Iris pigment epithelial cell (primary cell): ENCODE measurements at regions not wholly inside any gene's neighbourhood (a gene's known extent, or its start where the extent isn't known, plus 50 kb on each side); places are given as distances from the start of the nearest gene placed in this dataset.

Experiments
- DNase-seq: peaks from one replicate; pipeline ENCODE4 v3.0.0-alpha.2; 2011; ENCODE audit warnings: low read depth

DNA sequence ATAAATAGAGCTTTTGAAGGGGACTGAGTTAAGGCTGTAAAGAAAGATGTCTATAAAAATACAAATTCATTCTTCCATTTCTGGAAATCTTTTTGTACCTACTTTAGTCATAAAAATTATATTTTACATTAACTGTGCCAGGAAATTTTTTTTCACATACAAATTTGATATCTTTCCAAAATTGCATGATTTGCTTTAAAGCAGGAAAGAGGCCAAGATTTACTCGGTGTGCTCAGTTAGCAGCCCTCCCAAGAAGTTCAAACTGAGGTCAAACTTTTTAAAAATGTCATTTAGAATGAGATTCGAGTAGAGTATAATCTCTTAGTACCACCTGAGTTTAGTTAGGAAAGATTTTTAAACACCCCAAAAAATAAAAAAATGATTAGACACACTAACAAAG, 173.2 kb upstream of the GRIP1 start:
- DNase-seq = no peak

DNA sequence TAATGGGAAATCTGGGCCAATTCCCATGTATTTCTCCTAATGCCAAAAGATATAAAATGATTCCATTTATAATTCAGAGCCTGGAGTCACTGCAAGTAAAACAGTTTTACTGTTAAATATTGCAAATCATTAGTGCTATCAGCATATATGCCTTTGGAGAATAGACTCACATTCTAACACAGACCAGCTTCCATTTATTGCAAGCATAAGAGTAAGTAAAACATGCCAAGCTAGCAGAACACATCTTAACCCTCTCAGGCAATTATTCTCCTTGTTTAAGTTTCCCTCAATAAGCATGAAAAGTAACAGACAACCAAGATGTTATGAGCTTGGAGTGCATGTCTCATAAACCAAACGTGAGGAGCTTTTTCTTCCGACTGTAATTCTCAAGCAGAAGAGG, 173.9 kb upstream of the GRIP1 start:
- DNase-seq = no peak

DNA sequence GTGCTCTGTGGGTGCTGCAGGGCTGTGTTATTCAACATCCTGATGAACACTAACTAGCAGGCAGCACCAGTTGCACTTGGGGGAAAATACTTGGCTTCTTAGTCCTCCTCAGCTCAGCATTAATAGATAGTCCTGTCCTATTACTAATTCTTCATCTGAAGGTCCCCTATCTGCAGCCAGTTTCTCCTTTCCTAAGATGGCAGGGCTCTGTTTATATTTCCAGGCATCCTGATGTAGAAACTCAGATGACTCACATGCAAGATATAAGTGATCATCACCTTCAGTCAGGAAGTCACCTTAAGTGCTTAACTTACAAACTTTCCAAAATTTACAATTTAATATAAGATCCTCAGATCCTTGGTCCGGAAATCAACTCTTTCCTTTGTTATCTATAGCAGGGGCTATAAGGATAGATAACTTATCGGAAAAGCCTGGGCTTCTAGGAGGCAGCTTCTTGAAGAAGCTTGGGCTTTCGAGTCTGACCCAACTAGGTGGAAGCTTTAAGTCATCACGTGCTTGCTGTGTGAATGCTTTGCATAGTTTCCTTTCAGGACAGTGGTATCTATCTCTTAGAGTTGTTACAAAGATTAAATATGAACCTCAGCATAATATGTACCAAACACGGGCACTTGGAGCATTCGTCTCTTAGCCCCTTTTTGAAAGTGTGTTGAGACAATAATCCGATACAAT, 181.0 kb upstream of the GRIP1 start:
- peak; percentile 4 for DNase-seq

DNA sequence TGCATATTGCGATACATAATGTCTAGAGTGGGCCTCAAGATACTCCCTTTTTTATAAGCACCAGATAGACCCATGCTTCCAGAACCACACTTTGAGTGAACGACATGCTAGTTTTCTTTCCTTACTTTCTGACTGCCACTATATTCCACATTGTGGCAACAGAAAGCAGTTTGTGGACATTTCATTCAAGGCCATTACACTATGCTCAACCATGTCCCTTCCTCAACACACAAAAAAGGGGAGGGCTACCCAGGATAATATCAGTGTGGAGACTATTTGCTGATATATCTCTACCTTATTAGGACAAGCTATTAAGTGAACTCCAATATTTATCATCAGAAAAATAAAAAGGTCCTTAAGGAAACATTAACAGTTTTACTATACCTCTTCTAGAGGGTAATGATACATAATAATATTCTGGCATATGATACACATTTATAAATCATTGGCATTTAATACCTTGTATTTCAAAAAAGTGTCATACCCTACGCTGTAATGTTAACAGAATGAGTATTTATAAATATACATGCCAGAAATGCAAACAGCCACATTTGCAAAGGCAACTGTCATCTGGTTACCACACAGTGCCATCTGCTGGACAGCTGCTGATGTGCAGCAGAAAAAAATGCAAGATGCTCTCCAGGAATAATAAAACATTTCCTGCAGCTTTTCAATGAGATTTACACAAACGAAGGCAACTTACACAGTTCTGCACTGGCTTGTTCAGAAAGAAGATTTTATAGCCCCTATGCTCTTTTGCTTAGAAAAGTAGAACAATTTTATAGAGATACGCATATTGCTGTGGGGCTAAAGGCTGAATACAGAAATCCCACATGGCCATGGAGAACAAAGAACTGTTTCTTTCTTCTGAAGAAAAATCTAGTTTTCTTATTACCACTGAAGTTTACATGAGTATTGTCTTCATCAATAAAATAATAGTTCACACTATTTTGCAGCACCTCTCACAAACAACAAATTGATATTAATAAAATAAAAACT, 182.2 kb upstream of the GRIP1 start:
- DNase-seq = peak; percentile 53

DNA sequence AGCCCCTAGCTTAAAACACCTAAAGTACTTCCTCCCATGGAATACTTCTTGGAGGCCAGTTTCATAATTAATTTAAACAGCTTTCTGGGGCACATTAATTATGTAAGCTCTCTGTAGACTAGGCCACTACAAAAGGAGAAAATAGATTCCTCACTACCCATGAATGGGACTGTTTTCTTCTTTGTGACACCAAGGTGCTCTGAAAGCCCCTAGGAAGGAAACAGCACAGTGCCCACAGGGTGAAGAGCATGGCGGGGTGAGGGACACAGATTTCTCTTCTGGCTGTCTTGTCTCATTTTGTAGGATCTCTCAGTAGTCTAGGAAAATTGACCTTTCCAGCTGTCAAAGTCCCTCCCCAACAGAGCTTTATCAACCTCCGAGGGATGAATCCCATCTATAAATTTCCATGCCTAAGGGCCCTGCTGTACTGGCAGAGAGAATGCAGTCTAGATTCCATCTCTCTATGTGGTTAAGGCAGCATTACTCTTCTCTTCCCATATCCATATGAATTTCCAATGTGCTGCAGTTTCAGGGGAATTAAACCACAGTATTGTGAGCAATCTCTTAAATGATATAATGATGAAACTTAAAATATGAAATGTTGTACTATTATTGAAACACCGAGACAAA, 183.6 kb upstream of the GRIP1 start:
- DNase-seq = no peak

DNA sequence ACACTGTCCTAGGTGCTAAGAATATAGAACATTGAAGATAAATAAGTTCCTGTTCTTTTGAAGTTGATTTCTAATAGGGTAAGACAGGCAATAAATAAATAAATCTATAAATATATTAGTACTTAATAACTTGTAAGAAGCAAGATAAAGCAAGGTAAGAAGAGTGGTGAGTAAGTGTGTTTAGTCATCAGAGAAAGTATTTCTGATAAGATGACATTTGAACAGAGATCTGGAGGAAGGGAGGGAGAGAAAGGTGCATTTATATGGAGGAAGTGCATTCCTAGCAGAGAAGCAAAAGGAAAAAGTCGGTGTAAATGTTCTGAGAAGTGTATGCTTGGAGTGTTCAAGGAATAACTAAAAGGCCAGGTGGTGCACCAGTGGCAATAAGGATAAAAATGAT, 184.4 kb upstream of the GRIP1 start:
- no peak for DNase-seq

DNA sequence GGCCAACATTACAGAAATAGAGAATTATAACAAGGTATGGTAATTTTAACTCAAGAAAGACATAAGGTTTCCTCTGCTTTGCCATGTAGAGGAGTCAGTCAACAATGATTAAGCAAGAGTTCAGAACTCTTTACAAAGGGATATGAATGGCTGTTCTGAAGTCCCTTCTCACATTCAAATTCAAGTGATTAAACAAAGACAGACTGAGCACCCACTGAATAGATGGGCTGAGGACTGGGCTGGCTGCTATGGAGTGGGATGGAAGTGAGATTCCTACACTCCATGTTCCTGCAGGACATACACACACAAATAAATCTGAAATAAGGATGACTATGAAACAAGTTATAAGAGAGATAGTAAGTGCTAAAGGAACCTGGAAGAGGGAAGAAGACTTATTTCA, 199.0 kb upstream of the GRIP1 start:
- DNase-seq = no peak

DNA sequence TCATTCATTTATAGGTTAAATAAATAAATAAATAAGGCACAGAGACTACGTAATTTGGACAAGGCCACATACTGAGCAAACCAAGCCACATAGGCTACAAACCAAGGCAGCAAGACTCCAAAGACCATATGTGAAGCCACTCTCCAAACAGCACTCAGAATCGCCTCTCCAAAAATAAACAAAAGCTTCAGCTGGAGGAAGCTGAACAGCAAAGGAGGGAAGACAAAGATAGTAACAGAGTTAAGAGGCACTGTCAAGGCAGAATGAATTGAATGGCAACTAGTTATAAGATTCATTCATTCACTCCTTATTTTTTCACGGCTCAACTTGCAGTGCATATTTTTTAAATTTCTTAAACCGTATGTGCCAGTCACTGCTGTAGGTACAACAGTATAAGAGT, 200.5 kb upstream of the GRIP1 start:
- no peak for DNase-seq

DNA sequence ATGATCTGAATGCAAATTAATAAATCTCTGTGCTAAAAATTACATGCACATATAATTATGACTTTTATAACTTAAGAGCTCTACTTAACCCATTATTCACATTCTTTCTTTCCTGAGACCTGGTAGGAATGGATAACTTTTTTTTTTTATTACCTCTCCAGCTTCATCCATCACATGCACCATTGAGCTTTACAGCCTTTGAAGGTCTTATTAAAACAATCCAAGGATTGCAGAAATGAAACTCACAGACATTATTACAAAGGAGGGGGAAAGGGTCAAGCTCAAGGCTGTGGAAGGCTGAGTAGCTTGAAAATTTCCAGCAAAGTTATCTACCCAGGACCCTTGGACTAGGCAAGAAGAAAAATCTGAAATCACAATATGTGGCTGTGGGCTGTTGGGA, 202.5 kb upstream of the GRIP1 start:
- no peak for DNase-seq

DNA sequence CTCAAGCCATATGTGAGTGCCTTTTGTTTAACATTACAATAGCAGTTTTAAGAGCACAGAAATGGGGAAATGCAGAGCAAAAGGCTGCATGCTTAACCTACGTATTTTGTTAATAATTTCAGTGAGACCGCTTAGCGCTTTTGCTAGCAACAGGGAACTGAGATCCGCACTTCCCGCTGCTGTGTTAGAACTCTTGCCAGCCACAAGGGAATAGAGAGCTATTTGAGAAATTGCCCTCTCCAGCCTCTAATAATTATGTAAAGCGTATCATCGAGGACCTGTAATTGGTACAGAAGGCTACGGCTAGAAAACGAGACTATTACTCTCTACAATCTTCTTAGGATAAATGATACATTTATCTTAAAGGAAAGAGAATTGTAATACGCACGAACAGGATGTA, 205.2 kb upstream of the GRIP1 start:
- DNase-seq = no peak

DNA sequence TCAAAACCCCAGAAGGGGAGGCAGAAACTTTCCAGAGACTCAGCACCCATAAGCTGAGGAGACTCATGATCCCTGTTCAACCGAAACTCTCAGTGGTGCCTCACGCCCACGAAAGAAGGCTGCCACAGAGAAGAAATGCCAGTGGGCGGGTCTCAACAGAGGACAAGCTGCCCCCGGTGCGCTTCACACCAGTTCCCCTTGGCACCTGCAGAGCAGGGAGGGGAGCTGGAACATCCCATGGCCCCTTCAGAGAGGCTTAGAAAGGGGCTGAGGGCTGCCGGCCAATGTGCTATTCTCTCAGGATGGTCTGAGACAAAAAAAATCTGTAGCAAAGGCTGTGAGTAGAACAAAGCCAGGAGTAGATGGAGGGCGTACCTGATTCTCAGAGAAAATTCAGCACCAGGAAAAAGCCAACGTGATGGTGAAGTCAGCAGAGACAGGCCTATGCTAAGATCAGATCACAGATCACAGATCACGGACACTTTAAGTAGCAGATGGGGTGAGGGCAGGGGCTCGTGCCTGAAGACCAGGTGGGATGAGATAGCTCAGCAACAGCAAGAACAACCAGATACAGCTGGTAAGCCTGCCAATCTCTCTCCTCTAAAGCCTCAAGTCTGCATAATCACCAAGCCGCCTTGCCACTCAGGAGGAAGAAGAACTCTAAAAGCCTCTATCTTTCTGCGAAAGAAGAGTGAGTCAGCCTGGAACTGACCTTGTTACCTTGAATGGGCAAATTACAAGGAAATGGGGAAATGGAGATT, 206.4 kb upstream of the GRIP1 start:
- no peak for DNase-seq

DNA sequence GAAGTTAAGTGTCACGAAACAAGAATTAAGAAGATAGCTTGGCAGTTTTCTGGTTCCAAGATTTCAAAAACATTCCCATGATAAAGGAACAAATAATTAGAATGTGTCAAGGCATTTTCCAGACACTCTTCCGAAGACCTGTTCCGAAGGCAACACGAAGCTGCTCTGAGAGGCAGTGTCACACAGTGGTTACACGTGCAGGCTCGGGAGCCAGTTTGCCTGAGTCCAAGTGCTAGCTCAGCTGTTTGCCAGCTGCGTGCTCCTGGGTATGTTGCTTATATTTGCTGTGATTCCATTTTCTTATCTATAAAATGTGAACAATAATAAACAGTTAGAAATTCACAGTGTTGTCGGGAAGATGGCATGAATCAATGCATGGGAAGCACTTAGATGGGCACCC, 217.9 kb upstream of the GRIP1 start:
- DNase-seq = no peak

DNA sequence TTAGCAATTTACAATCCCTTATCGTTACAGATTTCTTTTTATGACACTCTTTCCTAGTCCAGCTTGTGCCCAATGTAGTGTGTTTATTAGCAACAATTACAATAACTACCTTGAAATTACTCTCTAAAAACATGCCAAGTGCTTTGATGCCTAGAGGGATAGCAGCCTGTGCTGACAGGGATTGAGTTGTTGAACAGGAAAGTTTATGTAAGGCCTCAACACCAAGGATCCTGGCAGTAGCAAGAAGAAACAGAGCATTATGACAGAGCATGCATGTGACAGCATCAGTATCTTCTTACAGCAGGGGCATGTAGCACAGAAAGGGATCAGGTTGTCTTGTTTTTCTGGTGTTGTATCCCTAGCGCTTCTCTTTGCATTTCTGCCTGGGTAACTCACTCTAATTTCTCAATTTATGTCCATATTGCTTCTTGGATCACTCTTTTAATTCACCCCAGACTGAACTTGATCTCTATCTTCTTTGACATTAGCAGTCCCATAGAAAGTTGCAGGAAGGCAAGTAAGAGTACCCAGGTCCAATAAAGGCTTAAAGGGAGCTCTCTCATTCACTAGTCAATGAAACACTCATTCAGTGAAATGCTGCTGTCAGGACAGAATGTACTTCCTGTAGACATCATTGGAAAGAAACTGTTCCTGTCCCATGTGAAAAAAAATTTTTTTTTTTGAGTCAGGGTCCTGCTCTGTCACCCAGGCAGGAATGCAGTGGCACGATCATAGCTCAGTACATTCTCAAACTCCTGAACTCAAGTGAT, 220.0 kb upstream of the GRIP1 start:
- no peak for DNase-seq

DNA sequence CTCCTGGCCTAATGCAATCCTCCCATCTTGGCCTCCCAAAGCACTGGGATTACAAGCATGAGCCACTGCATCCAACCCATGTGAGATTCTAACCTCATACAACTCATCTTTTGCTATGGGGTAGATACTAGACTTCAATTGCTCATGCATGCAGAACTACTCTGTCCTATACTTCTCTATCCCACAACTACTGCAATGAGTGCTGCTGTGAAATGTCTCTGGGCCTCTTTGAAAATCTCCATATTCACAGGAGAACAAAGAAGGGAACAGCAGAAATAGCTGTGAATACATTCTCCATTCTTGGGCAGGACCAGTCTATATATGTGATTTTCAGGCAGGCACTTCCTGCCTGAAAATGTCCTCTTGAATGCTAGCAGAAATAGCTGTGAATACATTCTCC, 220.7 kb upstream of the GRIP1 start:
- DNase-seq = no peak

DNA sequence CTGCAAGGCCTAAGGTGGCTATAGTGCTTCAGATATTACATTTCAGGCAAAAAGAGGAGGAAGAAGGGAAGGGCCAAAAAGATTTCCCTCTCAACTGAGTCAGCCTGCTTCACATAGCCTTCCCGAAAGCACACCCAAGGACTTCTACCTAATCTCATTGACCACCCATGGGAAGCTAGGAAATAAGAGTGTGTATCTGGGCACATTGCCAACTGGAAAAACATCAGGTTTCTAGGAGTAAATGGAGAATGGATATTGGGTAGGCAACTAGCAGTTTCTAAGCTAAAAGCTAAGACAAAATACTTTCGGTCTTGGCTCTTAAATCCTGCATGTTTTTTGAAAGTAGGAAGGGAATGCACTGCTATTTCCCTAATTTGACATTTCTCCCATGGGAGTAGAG, 221.7 kb upstream of the GRIP1 start:
- peak; percentile 1 for DNase-seq

DNA sequence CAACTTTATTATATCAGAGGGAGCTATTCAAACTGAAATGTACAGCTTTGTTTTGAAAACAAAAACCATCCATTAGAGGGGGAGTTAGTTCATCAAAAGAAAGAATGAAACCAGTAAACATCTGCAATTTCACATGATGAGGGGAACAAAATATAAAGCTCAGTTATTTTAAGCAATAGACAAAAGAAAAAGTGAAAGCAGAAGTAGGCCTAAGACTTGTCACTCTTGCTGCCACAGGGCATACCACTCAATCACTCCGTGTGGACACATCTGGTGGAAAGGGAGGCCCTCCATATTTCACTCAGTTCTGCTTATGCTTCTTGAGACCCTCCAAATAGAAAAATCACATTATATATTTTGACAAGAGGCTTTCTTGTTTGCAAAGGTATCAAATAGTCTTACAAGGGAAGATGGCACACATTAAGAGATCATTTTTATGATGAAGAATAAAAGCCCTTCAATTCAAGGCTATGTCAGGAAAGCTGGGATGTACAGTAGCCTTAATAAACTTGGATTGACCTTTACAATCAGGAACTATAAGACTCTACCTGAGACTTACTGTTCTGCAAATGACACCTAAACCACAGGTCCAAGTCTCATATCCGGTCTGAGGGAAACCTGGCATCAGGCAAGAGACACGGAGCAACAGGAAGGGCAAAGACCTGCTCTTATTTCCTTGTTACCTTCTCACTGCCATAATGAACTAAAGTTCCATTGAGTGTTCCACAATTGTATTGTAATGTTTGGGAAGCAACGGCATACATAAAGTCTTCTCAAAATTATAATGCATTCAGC, 222.5 kb upstream of the GRIP1 start:
- DNase-seq = no peak

DNA sequence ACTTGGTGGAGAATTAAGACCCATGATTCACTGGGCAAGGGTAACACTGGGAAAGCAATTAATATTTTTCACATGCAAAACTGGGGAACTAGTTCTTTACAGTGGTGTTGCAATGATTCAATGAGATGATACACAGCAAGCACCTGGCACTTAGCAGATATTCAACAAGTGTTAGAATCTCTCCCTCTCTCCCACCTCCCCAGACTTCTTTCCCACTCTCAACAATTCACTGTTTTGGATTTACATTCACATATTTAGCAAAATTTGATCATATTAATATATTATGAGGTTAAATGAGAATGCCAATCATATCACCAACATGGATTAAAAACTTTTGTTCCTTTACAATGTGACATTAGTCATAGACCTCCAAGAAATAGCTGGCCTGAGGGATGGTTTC, 223.1 kb upstream of the GRIP1 start:
- no peak for DNase-seq

DNA sequence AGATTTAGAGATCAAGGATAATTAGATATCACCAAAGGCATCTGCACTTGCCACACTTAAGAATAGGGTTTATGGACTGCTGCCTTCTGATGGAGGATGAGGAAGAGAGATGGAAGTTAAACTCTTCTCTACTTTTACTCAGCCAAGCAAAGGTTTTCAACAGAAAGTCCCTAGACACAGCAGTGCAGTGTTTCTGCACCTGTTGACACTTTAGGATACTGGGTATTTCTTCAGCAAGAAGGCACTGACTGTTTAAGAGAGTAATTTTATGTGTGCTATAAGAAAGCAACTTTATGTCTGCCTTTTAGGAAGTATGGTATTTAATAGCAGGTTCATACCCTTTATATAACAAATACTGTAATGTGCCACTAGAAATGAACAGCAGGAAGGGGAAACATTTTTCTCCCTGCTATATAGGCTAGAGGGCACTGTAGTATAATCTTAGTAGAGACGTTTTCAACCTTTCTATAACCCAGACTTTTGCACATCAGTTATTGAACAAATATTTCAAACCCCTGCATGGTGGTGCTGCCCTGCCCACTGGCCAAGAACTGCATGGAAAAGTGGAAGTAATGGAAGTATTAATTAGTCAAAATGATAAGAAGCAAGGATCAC, 225.0 kb upstream of the GRIP1 start:
- DNase-seq = no peak

DNA sequence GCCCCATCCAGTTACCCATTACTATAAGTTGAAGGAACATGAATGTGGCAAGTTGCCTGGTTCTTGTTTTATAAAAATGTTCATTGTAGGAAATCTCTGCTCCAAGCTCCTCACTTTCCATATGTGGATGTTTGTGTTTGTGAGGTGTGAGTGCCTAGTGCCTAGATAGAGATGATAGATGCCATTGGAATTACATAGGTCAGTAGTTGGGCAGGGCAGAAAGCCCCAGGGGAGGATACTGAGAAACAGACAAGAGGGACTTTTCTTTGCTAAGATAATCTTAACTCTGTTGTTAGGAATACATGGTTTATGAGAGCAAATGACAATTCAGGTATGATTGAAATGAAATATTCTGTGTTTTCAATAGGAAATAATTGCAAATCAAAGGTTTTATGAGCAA, 226.3 kb upstream of the GRIP1 start:
- DNase-seq = no peak

DNA sequence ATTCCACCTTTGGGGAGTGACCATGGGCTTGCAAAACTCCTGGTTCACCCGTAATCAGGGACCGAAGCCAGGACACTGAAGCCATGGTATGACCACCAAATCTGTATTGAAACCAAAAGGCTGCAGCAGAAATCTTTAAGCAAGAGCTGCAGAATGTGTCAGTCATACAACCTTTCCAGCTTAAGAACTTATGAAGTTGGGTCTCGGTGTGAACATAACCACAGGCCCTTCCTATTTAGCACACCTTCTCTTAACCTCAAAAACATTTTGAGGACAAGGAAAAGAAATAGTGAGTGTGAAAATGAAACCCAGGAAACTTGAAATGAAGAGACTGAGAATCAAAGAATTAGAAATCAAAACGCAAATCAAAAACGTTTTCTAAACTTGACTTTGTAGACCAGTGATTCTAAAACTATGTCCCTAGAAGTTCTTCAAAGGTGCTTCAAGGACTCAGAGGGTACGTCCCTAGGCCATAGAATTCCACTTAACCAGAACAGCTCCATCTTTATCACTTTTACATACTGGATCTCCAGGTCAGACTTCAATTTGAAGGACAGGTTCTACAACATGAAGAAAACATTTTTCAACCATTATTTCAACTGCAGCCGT, 231.6 kb upstream of the GRIP1 start:
- DNase-seq = no peak
